GM18507 (cell line): ENCODE measurements at regions not wholly inside any gene's neighbourhood (a gene's known extent, or its start where the extent isn't known, plus 50 kb on each side); places are given as distances from the start of the nearest gene placed in this dataset.

Source experiments
- DNase-seq: peaks from one replicate; pipeline ENCODE4 v3.0.0; 2011; ENCODE audit warnings: low read depth; ENCODE audit not compliant: insufficient read length; ENCODE audit errors: extremely low spot score
- FAIRE-seq: peaks from 2 replicates; lab custom pipeline; 2011; peaks lifted over from hg19 to GRCh38; lab: Jason Lieb, UNC

DNA sequence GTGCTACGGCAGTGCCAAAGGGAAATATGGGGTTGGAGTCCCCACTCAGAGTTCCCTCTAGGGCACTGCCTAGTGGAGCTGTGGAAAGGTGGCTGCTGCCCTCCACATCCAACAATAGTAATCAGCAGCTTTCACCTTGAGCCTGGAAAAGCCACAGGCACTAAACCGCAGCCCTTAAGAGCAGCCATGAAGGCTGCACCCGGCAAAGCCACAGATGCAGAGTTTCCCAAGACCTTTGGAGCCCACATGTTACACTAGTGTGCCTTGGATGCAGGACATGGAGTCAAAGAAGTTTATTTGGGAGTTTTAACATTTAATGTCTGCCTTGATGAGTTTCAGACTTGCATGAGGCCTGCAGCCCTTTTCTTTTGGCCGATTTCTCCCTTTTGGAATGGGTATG, 91.4 kb upstream of the HSF2 start:
- FAIRE-seq (no peak), DNase-seq (no peak)

DNA sequence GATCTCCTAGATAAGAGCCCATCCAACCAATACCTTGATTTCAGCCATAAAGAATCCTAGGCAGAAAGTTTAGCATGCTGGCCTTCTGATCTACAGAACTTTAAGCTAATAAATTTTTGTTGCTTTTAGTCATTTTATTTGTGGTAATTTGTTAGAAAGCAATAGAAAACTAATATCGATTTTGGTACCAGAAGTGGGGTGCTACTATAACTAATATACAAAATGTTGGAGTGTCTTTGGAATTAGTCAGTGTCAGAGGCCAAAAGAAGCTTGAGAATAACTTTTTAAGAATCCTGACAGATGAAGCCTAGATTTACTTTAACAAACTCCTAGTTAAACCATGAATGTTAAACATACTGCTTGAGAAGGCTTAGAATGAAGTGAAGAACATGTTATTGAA, 83.6 kb upstream of the HSF2 start:
- DNase-seq, result no peak
- FAIRE-seq, result no peak

DNA sequence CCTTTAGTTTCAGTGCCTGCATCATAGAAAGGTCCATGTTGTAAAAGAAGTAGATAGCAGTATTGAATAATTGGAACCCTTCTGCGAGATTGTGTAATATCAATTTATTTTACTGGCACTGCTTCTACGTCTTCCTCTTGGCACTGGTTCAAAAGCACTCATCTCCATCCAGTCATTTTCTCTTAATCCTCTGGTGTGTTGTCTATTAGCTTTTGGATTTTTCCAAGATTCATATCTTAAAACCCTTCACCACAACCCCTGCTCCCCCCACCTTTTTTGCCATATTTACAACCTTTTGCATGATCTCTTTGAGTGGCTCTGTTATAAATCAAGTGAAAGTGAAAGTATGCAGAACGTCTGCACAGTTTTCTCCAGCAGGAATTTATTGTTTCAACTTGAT, 76.6 kb upstream of the HSF2 start:
- FAIRE-seq (no peak), DNase-seq (no peak)

DNA sequence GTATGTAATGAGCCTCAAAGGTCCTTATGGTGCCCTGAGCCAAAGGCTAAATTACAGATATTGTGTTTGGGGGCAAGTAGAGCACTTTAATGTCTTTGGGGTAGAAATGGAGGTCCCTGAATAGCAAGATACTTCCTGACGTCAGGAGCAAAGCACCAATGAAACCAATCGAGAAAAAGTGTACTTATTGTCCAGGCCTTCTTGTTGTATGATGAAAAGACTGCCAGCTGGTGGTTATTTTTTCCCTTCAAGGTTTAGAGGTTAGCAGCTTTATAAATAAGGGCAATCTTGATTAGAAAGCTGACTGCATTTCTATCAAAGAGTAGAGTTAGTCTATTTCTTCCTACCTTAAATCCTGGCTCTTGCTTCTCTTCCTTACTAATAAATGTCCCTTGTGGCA, 76.1 kb upstream of the HSF2 start:
- FAIRE-seq (no peak), DNase-seq (no peak)

DNA sequence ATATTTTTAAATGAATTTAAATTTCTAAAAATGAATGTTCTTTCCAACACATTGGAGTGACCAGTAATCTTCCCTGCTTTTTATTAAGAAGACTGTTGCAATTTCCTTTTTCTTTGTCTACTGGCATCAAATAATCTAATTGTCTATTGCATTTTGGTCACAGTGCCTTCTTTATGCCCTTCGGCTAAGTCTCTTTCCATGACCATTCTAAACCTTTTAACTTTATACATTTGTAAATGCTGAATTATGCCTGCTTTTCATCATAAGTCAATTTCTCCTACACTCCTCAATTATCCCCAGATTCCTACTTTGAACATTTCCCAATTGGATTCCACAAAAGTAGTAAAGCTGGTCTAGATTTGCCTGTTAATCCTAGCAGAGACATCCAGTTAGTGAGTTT, 69.1 kb upstream of the HSF2 start:
- FAIRE-seq (no peak), DNase-seq (no peak)

DNA sequence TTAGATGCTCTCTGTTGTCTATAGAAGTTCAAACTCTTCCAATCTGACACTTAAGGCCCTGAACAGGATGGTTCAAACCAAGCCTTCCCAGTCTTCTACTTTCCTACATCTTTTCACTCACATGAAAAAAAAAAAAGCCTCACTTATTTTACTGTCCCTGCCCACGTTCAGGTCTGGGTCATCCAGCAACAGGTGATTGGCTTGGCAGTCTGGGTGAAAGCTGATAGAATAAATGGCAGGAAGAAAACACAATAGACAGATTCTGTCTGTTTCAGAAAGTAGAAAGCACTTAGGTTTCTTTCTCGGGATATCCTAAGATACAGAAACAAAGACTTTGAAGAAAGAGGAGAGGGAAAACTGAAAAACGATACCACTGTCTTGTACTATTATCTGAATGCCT, 61.8 kb upstream of the HSF2 start:
- DNase-seq (no peak), FAIRE-seq (no peak)

DNA sequence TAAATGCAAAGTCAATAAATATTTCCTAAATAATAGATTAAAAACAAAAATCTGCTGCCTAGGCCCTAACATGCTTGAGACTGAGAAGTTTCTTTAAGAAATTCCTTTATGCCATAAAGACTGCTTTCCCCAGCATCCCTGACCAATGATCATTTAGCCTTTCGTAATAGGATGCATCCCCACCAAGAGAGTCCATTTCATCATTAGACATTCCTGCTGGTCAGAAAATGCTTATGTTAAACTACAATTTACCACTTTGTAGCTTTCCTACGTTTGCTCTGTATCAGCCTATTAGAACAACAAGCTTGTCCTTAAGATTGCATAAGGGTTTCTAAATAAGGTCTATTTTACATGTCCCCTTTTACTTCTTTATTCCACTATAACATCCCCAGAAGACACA, 59.8 kb upstream of the HSF2 start:
- no peak for FAIRE-seq
- DNase-seq, result no peak

DNA sequence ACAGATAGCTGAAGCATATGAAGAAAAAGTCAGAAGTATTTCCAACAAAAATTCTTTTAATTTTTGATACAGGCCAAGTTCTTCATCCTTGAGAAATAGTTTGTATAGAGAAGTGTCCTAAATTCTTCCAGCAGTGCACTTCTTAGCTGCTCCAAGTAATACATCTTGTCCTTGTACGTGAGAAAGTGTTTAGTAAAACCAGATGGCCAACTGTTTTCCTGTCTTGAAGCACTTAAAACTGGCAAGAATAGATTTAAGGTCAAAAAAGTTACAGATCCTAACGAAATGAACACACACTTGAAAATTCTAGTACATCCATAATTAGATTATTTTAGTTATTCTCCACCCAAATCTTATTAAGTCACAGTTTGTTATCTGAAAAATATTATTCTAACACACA, 52.2 kb upstream of the HSF2 start:
- FAIRE-seq, result no peak

DNA sequence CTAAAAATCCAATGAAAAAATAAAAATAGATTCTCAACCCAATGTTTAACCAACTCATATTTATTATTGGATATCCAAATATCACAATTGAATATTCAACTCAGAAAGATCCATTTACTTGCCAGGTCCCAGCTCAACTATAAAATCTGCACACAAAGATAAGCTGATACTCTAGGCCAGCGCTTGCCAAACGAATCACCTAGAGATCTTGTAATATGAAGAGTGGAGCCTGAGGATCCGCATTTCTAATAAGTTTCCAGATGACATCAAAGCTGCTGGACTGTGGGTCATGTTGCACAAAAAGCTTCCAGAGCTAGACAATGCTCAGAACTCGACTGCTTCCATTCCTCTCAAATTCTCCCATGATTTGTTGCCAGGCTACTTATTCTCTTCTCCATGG, 51.7 kb upstream of the HSF2 start:
- no peak for FAIRE-seq

More for the DNA sequence above, 52.2 kb upstream of the HSF2 start:
- no peak for DNase-seq

More for the DNA sequence above, 51.7 kb upstream of the HSF2 start:
- no peak for DNase-seq
